SK-N-SH (cell line): ENCODE measurements at regions not wholly inside any gene's neighbourhood (a gene's known extent, or its start where the extent isn't known, plus 50 kb on each side); places are given as distances from the start of the nearest gene placed in this dataset.
"Not testable (repeated sequence)": the region's sequence is repeated elsewhere in the genome, so short reads cannot be mapped to it uniquely, and the experiment has no call there.

Experiments used
- CTCF ChIA-PET: fragments of 300-600, 350-600 bp; formaldehyde crosslinking; extraction: SDS; loops from one replicate; lab custom pipeline; 2021; lab: Yijun Ruan, JAX
- POLR2A ChIA-PET: fragments of 350-600 bp; sonication (Branson Sonifier 250); formaldehyde crosslinking; extraction: SDS; loops from one replicate; lab custom pipeline; 2020; ENCODE audit warnings: antibody characterized with exemption, inconsistent platforms; lab: Yijun Ruan, JAX
- DNase-seq: peaks from one replicate; pipeline ENCODE4 v3.0.0; 2012
- H2AFZ ChIP-seq: fragments of 200-600 bp; sonication (generic); 2 replicates; pipeline ENCODE4 v1.8.1; 2016; ENCODE audit warnings: antibody characterized with exemption, mild to moderate bottlenecking, low read depth
- H3F3A ChIP-seq: fragments of 200-600 bp; sonication (generic); replicated peaks from 2 replicates; pipeline ENCODE3; 2016; ENCODE audit warnings: antibody characterized with exemption, mild to moderate bottlenecking; ENCODE audit not compliant: insufficient read depth
- H3K27ac ChIP-seq, 2 experiments: fragments of 200-500 bp in 1 of 2; fragments of 200-600 bp in 1 of 2; sonication (Bioruptor generic) in 1 of 2; sonication (generic), shearing (Covaris generic) in 1 of 2; 2 replicates each; pipeline versions ENCODE4 v1.5.1 to v1.6.1; 2014 to 2016; ENCODE audit warnings: low read depth in 2 of 2, inconsistent platforms in 1 of 2, low read length in 1 of 2, mild to moderate bottlenecking in 1 of 2, mixed read lengths in 1 of 2
- H3K27me3 ChIP-seq: fragments of 200-600 bp; sonication (generic), shearing (Covaris generic); 2 replicates; pipeline ENCODE4 v1.6.1; 2016; ENCODE audit warnings: mixed run types; ENCODE audit not compliant: insufficient read depth
- H3K36me3 ChIP-seq, 2 experiments: fragments of 200-500 bp in 1 of 2; fragments of 200-600 bp in 1 of 2; sonication (Bioruptor generic) in 1 of 2; sonication (generic) in 1 of 2; replicated peaks in 1 of 2; 2 replicates each; pipeline versions ENCODE3 to v1.5.1; 2014 to 2016; ENCODE audit warnings: low read length in 1 of 2, mild to moderate bottlenecking in 1 of 2; ENCODE audit not compliant: insufficient read depth in 2 of 2, control insufficient read depth in 1 of 2
- H3K4me1 ChIP-seq, 2 experiments: fragments of 200-500 bp in 1 of 2; fragments of 200-600 bp in 1 of 2; sonication (Bioruptor generic) in 1 of 2; sonication (generic), shearing (Covaris generic) in 1 of 2; 2 replicates each; pipeline versions ENCODE4 v1.5.1 to v1.6.1; 2014 to 2016; ENCODE audit warnings: low read depth in 1 of 2, low read length in 1 of 2, mixed run types in 1 of 2; ENCODE audit not compliant: insufficient read depth in 2 of 2, control insufficient read depth in 1 of 2
- H3K4me2 ChIP-seq: fragments of 200-600 bp; sonication (generic), shearing (Covaris generic); 2 replicates; pipeline ENCODE4 v1.6.1; 2017; ENCODE audit warnings: mixed run types
- H3K4me3 ChIP-seq, 2 experiments: fragments of 200-500 bp in 1 of 2; fragments of 200-600 bp in 1 of 2; sonication (Bioruptor generic) in 1 of 2; sonication (generic), shearing (Covaris generic) in 1 of 2; 2 replicates each; pipeline versions ENCODE4 v1.5.1 to v1.8.1; 2014 to 2016; ENCODE audit warnings: low read depth in 2 of 2, inconsistent platforms in 1 of 2, low read length in 1 of 2, mild to moderate bottlenecking in 1 of 2, mixed read lengths in 1 of 2, moderate library complexity in 1 of 2
- H3K79me2 ChIP-seq: fragments of 200-600 bp; sonication (generic); 2 replicates; pipeline ENCODE4 v1.8.1; 2017; ENCODE audit warnings: mild to moderate bottlenecking; ENCODE audit not compliant: insufficient read depth
- H3K9ac ChIP-seq: fragments of 200-600 bp; sonication (generic); 2 replicates; pipeline ENCODE4 v1.6.1; 2017; ENCODE audit warnings: mixed run types
- H3K9me2 ChIP-seq: fragments of 200-600 bp; sonication (generic); 2 replicates; pipeline ENCODE4 v1.6.1; 2017; ENCODE audit warnings: mixed run types
- H3K9me3 ChIP-seq: fragments of 200-600 bp; sonication (generic); 2 replicates; pipeline ENCODE4 v1.6.1; 2017; ENCODE audit warnings: mixed run types, mild to moderate bottlenecking, moderate library complexity
- H4K20me1 ChIP-seq: fragments of 200-600 bp; sonication (generic); 2 replicates; pipeline ENCODE4 v1.6.1; 2017; ENCODE audit warnings: mild to moderate bottlenecking, mixed run types; ENCODE audit not compliant: insufficient read depth
- EP300 ChIP-seq, 2 experiments: IDR thresholded peaks; 2 replicates each; pipeline versions ENCODE4 v1.4.0 to v1.6.1; 2012; ENCODE audit warnings: borderline replicate concordance in 1 of 2, low read depth in 1 of 2, low read length in 1 of 2
- EZH2phosphoT487 ChIP-seq: fragments of 200-600 bp; sonication (generic); IDR thresholded peaks from 2 replicates; pipeline ENCODE4 v1.6.1; 2017; ENCODE audit warnings: low read depth, mixed run types, mild to moderate bottlenecking, antibody characterized with exemption, moderate library complexity, borderline replicate concordance
- FOXM1 ChIP-seq: IDR thresholded peaks from 2 replicates; pipeline ENCODE4 v1.4.0; 2012; ENCODE audit warnings: low read depth, mild to moderate bottlenecking
- JUND ChIP-seq: IDR thresholded peaks from 2 replicates; pipeline ENCODE4 v1.4.0; 2012
- MXI1 ChIP-seq: IDR thresholded peaks from 2 replicates; pipeline ENCODE4 v1.6.1; 2012; ENCODE audit warnings: mild to moderate bottlenecking, low read depth, low read length, improper control_type of control experiment
- POLR2AphosphoS5 ChIP-seq: IDR thresholded peaks from 2 replicates; pipeline ENCODE4 v1.6.1; 2012; ENCODE audit warnings: low read depth, low read length
- RXRA ChIP-seq: IDR thresholded peaks from 2 replicates; pipeline ENCODE4 v1.4.0; 2012; ENCODE audit warnings: low read depth, mild to moderate bottlenecking, borderline replicate concordance
- SMC3 ChIP-seq: IDR thresholded peaks from 2 replicates; pipeline ENCODE4 v1.6.1; 2012; ENCODE audit warnings: low read depth, low read length, improper control_type of control experiment
- TAF1 ChIP-seq: IDR thresholded peaks from 2 replicates; pipeline ENCODE4 v1.6.1; 2012; ENCODE audit warnings: low read depth, mild to moderate bottlenecking, low read length, moderate library complexity, borderline replicate concordance
- TEAD4 ChIP-seq: IDR thresholded peaks from 2 replicates; pipeline ENCODE4 v1.4.0; 2012; ENCODE audit warnings: mild to moderate bottlenecking, borderline replicate concordance; ENCODE audit not compliant: insufficient read depth
- USF1 ChIP-seq: IDR thresholded peaks from 2 replicates; pipeline ENCODE4 v1.4.0; 2012; ENCODE audit warnings: low read depth, borderline replicate concordance
- USF2 ChIP-seq: fragments of 150-350 bp; IDR thresholded peaks from 2 replicates; pipeline ENCODE4 v1.6.1; 2017; ENCODE audit warnings: antibody characterized with exemption, low read length, low read depth, borderline replicate concordance
- YY1 ChIP-seq: IDR thresholded peaks from 2 replicates; pipeline ENCODE4 v1.4.0; 2012; ENCODE audit warnings: low read depth, mild to moderate bottlenecking
- WGBS: methylation state at CpG from one replicate; pipeline ENCODE4 v1.1.6; 2017; ENCODE audit warnings: low lambda C conversion rate; 5-methylcytosine and 5-hydroxymethylcytosine counted together

DNA sequence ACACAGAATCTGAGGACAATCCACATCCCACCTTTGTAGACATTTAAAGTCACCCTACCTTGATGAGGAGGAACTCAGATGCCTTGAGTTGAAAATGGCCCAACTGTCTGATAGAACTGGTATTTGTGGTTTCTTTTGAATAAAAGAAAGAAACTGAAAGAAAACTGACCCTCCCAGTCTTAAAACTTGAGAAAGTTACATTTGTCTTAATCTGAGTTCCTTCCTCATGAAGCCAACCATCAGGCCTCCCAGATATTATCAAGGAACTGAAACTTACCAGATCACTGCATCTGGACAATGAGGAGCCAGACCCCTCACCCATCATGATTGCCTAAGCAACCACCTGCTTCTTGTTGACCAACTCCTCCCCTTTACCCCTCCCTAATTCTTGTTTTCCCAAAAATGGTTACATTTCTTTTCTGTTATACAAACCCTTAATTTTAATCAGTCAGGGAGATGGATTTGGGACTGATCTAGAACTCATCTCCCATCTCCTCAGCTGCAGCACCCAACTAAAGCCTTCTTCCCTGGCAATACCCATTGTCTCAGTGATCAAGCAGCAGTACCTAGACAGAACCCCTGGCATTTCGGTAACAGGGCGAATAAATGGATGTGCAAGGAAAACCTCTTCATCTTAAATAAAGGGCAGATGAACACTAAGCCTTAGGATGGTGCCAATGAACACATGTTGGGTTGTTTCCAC is 72.0 kb upstream of the RESF1 start (continued):
- TF ChIP-seq USF1, result no peak
- no peak for TF ChIP-seq EP300 (IDR thresholded peaks at IDR 0.05; ENCODE audit: borderline replicate concordance in 1 of 2, low read depth in 1 of 2, low read length in 1 of 2)
- TF ChIP-seq SMC3, result no peak

GRCh38 chr12:31882682-31883081 is 76.5 kb upstream of the RESF1 start:
- H3K36me3 ChIP-seq, H2AFZ ChIP-seq, CTCF ChIA-PET, POLR2A ChIA-PET, H3K27ac ChIP-seq, H3K27me3 ChIP-seq, H3K9me3 ChIP-seq, DNase-seq, H3K9ac ChIP-seq, H3K9me2 ChIP-seq, H3K4me2 ChIP-seq, H4K20me1 ChIP-seq, H3F3A ChIP-seq, H3K79me2 ChIP-seq, H3K4me1 ChIP-seq, H3K4me3 ChIP-seq: not testable (repeated sequence)
- WGBS, result 85% methylated on average over 5 of the region's 6 CpGs

- H2AFZ ChIP-seq, result no peak overlapping the region
- TF ChIP-seq JUND, result no peak
- TF ChIP-seq TEAD4, result no peak
- no peak for TF ChIP-seq FOXM1
- no peak for TF ChIP-seq USF2
- TF ChIP-seq POLR2AphosphoS5, result no peak
- no peak for TF ChIP-seq MXI1
- TF ChIP-seq YY1, result no peak
- TF ChIP-seq RXRA, result no peak
- no peak for TF ChIP-seq EZH2phosphoT487
- TF ChIP-seq TAF1, result no peak
- no peaks in the 10 kb centered on the region for H3K79me2 ChIP-seq
- H3K36me3 ChIP-seq, result no peaks in the 10 kb centered on the region
- H3K9me3 ChIP-seq, result no peaks in the 10 kb centered on the region
- H3K4me2 ChIP-seq, result no peak overlapping the region
- POLR2A ChIA-PET, result no interaction called here
- no peaks in the 10 kb centered on the region for H3F3A ChIP-seq
- H3K4me3 ChIP-seq, result no peak overlapping the region
- H3K9me2 ChIP-seq, result no peaks in the 10 kb centered on the region
- DNase-seq, result no peak
- H3K9ac ChIP-seq, result no peak overlapping the region
- no peaks in the 10 kb centered on the region for H4K20me1 ChIP-seq
- peaks cover 0 to under 1% of the 10 kb centered on the region in 2 experiments; a peak in 1 of 4 replicates for H3K4me1 ChIP-seq
- CTCF ChIA-PET, result no interaction called here
- H3K27me3 ChIP-seq, result no peaks in the 10 kb centered on the region
- H3K27ac ChIP-seq, result no peak overlapping the region
Measured at GRCh38 chr12:31880340-31880739, 78.9 kb upstream of the RESF1 start.
